ENCODE measurements at regions not wholly inside any gene's neighbourhood (a gene's known extent, or its start where the extent isn't known, plus 50 kb on each side); places are given as distances from the start of the nearest gene placed in this dataset.
"Not testable (repeated sequence)": the region's sequence is repeated elsewhere in the genome, so short reads cannot be mapped to it uniquely, and the experiment has no call there.

- no peak for DNase-seq (ENCODE audit: low read depth)
Observed at GRCh38 chr9:82052081-82052480, 63.5 kb downstream of the SPATA31D1 start.

- no peak for DNase-seq (ENCODE audit: low read depth)
Observed at GRCh38 chr9:82054264-82055015, 65.9 kb downstream of the SPATA31D1 start.

DNA sequence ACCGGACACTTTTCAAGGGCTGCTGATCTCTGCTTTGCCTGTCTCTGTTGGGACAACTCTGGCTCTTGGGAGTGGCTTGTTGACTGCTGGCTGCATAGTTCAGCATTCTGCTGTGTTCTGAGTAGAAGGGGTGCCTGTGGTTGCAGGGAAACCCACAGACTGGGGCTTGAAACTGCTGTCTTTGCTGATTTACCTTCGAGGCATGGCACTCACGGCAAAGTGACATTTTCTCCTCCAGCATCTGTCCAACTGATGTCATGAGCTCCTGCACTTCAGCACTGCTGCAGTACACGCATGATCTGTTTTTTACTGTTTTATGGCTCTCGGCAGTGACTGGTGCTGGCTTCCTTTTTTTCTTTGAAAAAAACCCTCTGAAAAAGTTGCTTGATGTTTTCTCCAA is 69.2 kb downstream of the SPATA31D1 start:
- no peak for DNase-seq (ENCODE audit: low read depth)

DNA sequence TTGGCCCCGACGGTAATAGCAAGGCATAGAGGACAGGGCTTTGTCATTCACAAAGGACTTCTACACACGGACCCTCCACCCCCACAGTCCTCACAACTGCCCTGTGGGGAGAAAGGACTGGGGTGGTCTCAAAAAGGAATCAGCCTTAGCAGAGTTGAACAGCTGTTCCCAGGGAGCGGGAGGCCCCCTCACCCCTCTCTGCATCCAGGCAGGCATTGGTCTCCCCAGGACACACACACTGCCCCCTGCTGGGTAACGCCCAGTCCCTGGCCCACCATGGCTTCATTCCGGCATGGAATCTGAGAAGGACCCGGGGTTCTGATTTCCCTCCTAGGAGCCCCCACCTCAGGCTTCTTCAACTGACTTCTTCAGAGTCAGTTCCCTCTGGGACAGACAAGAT is 73.2 kb downstream of the SPATA31D1 start:
- DNase-seq (ENCODE audit: low read depth), result not testable (repeated sequence)

- DNase-seq (ENCODE audit: low read depth), result no peak
Observed at GRCh38 chr9:82062245-82062644, 73.7 kb downstream of the SPATA31D1 start.

DNA sequence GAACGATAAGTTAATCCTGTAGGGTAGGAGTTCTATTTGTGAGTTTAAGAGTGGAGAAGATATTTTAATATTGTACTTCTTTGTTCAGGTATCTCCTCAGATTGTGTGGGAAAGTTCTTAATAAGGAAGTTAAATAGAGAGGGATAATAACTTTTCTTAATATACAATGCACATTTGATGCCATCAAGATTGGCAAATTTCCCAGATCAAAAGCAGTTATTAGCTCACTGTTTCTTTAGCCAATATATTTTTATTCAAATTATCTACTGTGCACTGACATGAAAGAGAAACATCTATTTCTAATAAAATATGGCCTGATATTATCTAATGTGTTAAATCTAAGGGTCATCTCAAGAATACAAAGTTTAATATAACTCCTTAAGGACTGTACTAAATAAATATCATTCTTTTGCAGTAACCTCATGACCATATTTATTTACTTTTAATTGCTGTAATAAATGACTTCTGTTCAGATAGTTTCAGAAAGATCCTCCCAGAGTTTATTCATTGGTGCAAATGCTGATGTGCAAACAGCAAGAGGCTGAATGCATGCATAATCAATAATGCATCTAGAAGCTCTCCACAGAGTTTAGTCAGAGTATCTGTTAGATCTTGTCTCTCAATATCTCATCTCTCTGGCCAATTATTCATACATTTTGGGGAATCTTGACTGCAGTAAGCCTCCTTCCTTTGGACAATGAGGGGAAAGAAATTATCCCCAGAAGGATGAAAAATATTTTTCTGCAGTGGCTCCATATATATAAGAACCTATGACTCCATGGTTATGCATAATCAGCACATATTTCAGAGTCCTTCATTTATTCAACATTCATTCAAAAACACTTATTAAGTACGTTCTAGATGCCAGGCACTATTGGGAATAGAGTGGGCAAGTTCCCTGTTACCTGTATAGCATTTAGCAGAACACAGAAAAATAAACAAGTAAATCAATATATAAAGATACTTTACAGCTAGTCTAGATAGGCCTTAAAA is 85.3 kb downstream of the SPATA31D1 start:
- no peak for DNase-seq (ENCODE audit: low read depth)

GRCh38 chr9:82080265-82080664 is 91.7 kb downstream of the SPATA31D1 start:
- no peak for DNase-seq (ENCODE audit: low read depth)

- DNase-seq (ENCODE audit: low read depth), result no peak
Observed at GRCh38 chr9:82081496-82081895, 92.9 kb downstream of the SPATA31D1 start.

GRCh38 chr9:82082563-82082962 is 94.0 kb downstream of the SPATA31D1 start:
- no peak for DNase-seq (ENCODE audit: low read depth)

DNA sequence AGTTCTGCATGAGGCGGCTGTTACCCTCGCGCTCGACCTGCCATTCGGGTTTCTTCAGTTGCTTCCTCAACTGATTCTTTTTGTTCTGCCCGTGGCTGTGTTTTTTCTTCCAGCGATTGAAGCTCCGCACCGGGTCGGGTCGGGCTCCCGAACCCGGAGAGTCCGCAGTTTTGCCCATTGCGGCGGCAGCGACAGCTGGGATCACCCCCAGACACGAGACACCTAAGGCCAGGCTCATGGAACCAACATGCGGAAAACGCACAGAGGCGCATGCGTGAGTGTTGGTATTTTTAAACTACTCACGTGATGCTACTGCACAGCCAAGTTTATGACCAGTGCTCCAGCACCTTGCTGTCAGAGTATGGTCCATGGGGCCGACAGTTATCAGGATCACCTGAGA is 100.0 kb downstream of the SPATA31D1 start:
- DNase-seq (ENCODE audit: low read depth), result no peak

DNA sequence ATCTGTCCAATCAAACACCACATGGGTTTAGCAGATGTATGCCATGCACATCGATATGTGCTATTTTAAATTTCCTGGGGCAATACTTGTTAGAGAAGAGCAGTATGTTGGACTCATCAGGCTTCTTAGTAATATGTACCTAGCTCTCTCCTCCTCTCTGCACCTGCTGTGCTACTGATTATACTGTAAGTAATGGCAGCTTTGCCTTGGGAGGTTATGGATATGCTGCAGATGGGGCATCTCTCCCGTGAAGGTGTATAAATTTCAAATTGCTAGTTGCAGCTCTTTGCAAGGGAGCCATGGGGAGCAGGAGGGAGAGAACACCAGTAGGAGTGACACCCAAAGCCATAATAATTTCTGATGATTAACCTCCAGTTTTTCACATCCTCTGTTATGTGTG is 101.5 kb downstream of the SPATA31D1 start:
- DNase-seq (ENCODE audit: low read depth), result no peak

DNA sequence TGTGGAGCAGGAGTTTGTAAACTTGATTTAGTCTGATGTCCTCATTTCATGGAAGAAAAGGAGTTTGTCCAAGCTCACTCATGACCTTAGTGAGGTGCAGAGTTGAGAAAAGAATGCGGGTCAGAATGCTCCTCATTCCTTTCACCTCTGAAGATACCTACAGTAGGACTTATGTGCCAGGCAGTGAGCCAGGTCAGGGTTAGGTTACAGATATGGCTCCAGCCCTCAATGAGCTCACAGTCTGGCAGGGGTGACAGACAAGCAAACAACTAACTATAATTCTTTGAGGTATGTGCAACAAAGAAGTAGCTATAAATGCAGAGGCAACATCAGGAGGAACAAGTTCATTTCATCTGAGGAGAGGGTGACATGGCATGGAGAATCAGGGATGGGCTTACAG is 102.5 kb downstream of the SPATA31D1 start:
- no peak for DNase-seq (ENCODE audit: low read depth)

- no peak for DNase-seq (ENCODE audit: low read depth)
Observed at GRCh38 chr9:82091610-82092009, 103.0 kb downstream of the SPATA31D1 start.

- DNase-seq (ENCODE audit: low read depth), result no peak
Observed at GRCh38 chr9:82101475-82101874, 112.9 kb downstream of the SPATA31D1 start.

GRCh38 chr9:82104252-82104651 is 115.7 kb downstream of the SPATA31D1 start:
- DNase-seq (ENCODE audit: low read depth), result no peak

DNA sequence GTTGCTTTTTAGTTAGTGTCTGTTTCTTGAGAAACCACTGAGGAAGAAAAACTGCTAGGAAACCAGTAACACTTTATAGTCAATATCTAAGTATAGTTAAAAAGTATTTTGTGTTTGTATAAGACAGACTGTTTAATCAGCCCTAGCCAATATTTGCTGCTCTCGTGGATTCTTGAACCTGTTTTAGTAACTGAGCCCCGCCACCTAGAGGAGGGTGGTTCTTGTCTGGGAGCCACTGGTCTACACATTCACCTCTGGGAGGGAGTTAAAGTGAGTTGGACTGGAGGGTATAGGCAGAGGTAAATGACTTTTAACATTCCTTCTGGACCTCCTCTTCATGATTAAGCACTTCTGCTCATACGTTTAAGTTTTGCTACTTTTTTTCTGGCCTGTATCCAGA is 117.2 kb downstream of the SPATA31D1 start:
- DNase-seq (ENCODE audit: low read depth), result no peak

GRCh38 chr9:82106536-82106935 is 118.0 kb downstream of the SPATA31D1 start:
- DNase-seq (ENCODE audit: low read depth), result no peak

GRCh38 chr9:82108474-82108873 is 119.9 kb downstream of the SPATA31D1 start:
- no peak for DNase-seq (ENCODE audit: low read depth)

GRCh38 chr9:82108941-82109340 is 120.4 kb downstream of the SPATA31D1 start:
- no peak for DNase-seq (ENCODE audit: low read depth)

GRCh38 chr9:82109626-82110025 is 121.1 kb downstream of the SPATA31D1 start:
- DNase-seq (ENCODE audit: low read depth), result peak; percentile 32

DNA sequence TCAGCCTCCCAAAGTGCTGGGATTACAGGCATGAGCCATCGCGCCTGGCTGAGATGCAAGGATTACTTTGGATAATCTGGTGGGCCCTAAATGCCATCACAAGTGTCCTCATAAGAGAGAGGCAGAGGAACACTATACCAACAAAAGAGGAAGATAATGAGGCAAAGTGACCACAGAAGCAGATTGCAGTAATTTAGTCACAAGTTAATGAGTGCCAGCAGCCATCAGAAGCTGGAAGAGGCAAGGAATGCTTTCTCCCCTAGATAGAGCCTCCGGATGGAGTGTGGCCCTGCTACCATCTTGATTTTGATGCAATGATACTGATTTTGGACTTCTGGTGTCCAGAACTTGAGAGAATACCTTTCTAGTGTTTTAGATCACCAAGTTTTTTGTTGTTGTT is 122.3 kb downstream of the SPATA31D1 start:
- no peak for DNase-seq (ENCODE audit: low read depth)

DNA sequence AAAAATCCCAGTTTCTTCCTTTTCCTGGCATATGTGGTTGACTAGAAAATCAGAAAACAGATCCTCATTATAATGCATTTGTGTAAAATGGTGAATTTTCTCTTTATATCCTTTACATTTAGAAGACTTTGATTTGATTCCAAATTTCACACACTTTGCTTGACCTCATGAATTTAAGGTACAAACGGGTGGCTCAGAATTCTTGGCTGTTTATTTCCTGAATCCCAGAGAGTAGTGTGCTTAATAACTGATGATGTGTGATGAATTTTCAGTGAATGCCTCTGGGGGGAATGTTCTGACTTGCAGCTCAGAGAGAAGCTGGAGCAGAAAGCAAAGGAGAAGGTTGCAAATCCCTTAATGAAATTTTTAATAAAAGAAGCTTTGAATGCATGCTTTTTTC is 126.8 kb downstream of the SPATA31D1 start:
- DNase-seq (ENCODE audit: low read depth), result no peak

DNA sequence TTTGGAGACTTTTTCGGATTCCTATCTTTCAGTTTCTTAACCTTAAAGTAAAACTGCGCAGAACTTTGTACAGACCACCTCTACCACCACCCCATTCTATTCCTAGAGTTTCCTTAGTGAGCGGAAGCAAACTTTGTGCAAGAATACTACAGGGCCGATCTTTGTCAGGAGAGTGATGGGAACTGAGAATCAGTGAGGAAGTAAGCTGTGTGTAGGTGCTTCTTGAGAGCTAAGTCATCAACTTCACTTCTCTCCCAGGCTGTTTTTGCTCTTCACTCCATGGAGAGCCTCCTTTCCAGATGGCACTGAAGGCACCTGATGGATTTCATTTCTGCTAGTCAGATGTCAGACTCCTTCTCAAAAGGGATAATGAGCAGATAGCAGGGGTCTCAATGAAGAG is 127.3 kb downstream of the SPATA31D1 start:
- no peak for DNase-seq (ENCODE audit: low read depth)

Data from Daoy (cell line).